Ascending aorta (tissue), 2 donors: ENCODE measurements at regions not wholly inside any gene's neighbourhood (a gene's known extent, or its start where the extent isn't known, plus 50 kb on each side); places are given as distances from the start of the nearest gene placed in this dataset.

Source experiments
- DNase-seq, 2 donors: peaks; one replicate each; pipeline ENCODE4 v3.0.0-alpha.2; 2019; ENCODE audit warnings: low spot score in 2 of 2
- H3K27ac ChIP-seq, 2 donors: fragments of 200-600 bp; sonication (generic); one replicate each; pipeline ENCODE4 v1.5.1; 2016 to 2017; ENCODE audit warnings: mild to moderate bottlenecking in 1 of 2
- H3K27me3 ChIP-seq: fragments of 200-600 bp; sonication (generic); one replicate; pipeline ENCODE4 v1.5.1; 2017
- H3K36me3 ChIP-seq, 2 donors: fragments of 200-600 bp; sonication (generic); one replicate each; pipeline ENCODE4 v1.5.1; 2016
- H3K4me1 ChIP-seq, 2 donors: fragments of 200-600 bp; sonication (generic); one replicate each; pipeline ENCODE4 v1.5.1; 2016 to 2017; ENCODE audit warnings: mild to moderate bottlenecking in 1 of 2
- H3K4me3 ChIP-seq, 2 donors: fragments of 200-600 bp; sonication (generic); one replicate each; pipeline ENCODE4 v1.5.1; 2016 to 2017; ENCODE audit warnings: mild to moderate bottlenecking in 1 of 2
- H3K9me3 ChIP-seq, 2 donors: fragments of 200-600 bp; sonication (generic); one replicate each; pipeline ENCODE4 v1.5.1; 2016
- CTCF ChIP-seq, 3 experiments: fragments of 200-600 bp in 2 of 3; fragments of 450-650 bp in 1 of 3; sonication (generic) in 2 of 3; IDR thresholded peaks; one replicate each; pipeline ENCODE4 v1.5.1; 2016 to 2019; ENCODE audit warnings: antibody characterized with exemption in 3 of 3, mild to moderate bottlenecking in 1 of 3, moderate library complexity in 1 of 3
- intact Hi-C: fragments of 100-400 bp; cut with DNase I; formaldehyde crosslinking; loops from one replicate; pipeline ENCODE4 v1.15.1; 2023

DNA sequence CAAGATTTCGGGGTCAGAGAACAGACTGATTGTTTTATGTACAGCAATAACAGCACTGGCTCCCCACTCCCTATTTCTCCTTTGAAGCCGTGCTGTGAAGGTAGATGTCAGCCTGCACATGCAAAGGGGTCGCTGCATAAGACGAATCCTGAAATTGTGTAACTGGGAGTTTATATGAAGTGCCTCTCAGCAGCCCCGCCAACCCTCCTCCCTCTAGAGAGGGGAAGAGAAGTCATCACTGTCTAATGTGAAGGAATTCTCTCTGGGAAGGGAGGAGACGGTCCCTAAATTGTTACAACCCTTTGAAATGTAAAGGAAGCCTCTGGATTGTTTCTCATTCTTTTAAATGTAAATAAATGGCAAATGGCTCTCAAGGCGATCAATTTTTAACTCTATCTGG is 545.3 kb downstream of the PLA2G4A start:
- no peak for DNase-seq
- Histone ChIP-seq H3K4me3 (no peak overlapping the region), H3K36me3 (no peaks in the 10 kb centered on the region), H3K4me1 (no peaks in the 10 kb centered on the region), H3K27me3 (no peaks in the 10 kb centered on the region), H3K9me3 (no peaks in the 10 kb centered on the region), H3K27ac (no peak overlapping the region)
- no peak for TF ChIP-seq CTCF (IDR thresholded peaks at IDR 0.05)
- intact Hi-C loops = no loop called here

- no peak for DNase-seq
- no peak for TF ChIP-seq CTCF (IDR thresholded peaks at IDR 0.05)
- no peaks in the 10 kb centered on the region for H3K36me3 ChIP-seq
- no peak overlapping the region for H3K27ac ChIP-seq
- H3K4me1 ChIP-seq = no peaks in the 10 kb centered on the region
- no peaks in the 10 kb centered on the region for H3K9me3 ChIP-seq
- no peak overlapping the region for H3K4me3 ChIP-seq
- intact Hi-C loops = no loop called here
- no peaks in the 10 kb centered on the region for H3K27me3 ChIP-seq
These were observed 546.0 kb downstream of the PLA2G4A start for GRCh38 chr1:187374742-187375141.

- no peaks in the 10 kb centered on the region for H3K4me1 ChIP-seq
- no peak overlapping the region for H3K27ac ChIP-seq
- H3K9me3 ChIP-seq = no peaks in the 10 kb centered on the region
- H3K36me3 ChIP-seq = no peaks in the 10 kb centered on the region
- intact Hi-C loops = no loop called here
- no peaks in the 10 kb centered on the region for H3K27me3 ChIP-seq
- no peak overlapping the region for H3K4me3 ChIP-seq
- TF ChIP-seq CTCF (IDR thresholded peaks at IDR 0.05) = no peak
- no peak for DNase-seq
These were observed 554.6 kb downstream of the PLA2G4A start for GRCh38 chr1:187383366-187383765.

DNA sequence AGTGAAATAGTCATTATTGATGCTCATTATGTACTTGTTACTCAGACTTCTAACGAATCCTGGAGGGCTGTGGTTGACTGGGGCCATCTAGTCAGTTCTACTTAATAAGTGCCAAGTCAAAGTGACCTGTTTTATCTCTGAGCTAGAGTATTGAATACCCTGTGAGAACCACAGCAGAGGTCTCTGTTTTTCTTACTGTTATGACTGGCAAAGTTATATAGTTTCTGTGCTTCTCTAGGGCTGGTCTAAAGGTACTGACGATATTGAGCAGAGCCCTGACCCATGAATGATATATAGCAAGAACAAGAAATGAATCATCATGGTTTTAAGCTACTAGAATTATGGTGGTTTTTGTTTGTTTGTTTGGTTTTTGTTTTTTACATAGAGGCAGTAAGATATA is 555.8 kb downstream of the PLA2G4A start:
- H3K9me3 ChIP-seq = no peaks in the 10 kb centered on the region
- H3K4me1 ChIP-seq = no peaks in the 10 kb centered on the region
- intact Hi-C loops = no loop called here
- no peaks in the 10 kb centered on the region for H3K36me3 ChIP-seq
- no peak for DNase-seq
- no peaks in the 10 kb centered on the region for H3K27me3 ChIP-seq
- H3K27ac ChIP-seq = no peak overlapping the region
- no peak overlapping the region for H3K4me3 ChIP-seq
- TF ChIP-seq CTCF (IDR thresholded peaks at IDR 0.05) = no peak

DNA sequence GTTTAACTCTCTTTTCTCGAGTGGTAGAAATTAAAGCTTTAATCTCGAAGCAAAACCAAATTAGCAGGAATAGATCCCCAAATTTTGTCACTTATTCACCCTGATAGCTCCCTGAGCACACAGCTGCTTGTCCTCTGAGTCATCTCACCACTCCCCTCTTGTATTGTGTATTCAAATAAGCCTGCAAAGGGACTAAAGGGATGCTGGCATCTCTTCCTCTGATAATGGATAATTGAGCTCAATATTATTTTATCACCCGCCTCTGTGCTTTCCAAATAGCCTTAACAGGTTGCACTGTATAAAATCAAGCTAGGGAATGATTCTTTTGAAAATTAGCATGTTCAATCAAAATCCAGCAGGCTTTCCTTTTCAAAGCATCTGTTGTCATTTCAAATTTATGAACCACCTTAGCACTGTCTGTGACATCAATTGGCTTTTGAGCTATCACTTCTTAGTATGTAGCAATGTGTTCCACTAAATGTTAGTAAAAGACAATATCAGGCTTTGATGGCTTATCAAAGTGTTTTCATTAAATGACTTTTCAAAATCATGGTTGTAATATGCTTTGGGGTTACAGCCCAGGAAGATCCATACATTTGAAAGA is 561.6 kb downstream of the PLA2G4A start:
- no peaks in the 10 kb centered on the region for H3K9me3 ChIP-seq
- no peak for DNase-seq
- H3K36me3 ChIP-seq = no peaks in the 10 kb centered on the region
- no peak for TF ChIP-seq CTCF (IDR thresholded peaks at IDR 0.05)
- intact Hi-C loops = no loop called here
- H3K27ac ChIP-seq = no peak overlapping the region
- no peaks in the 10 kb centered on the region for H3K27me3 ChIP-seq
- no peak overlapping the region for H3K4me3 ChIP-seq
- no peaks in the 10 kb centered on the region for H3K4me1 ChIP-seq

GRCh38 chr1:187396226-187396625 is 567.5 kb downstream of the PLA2G4A start:
- no peaks in the 10 kb centered on the region for H3K27me3 ChIP-seq
- H3K4me3 ChIP-seq = no peak overlapping the region
- H3K27ac ChIP-seq = no peak overlapping the region
- H3K36me3 ChIP-seq = no peaks in the 10 kb centered on the region
- TF ChIP-seq CTCF (IDR thresholded peaks at IDR 0.05) = no peak
- no peak for DNase-seq
- intact Hi-C loops = no loop called here
- H3K9me3 ChIP-seq = no peaks in the 10 kb centered on the region
- H3K4me1 ChIP-seq = no peaks in the 10 kb centered on the region
